SU-DHL-6 (cell line): ENCODE measurements at regions not wholly inside any gene's neighbourhood (a gene's known extent, or its start where the extent isn't known, plus 50 kb on each side); places are given as distances from the start of the nearest gene placed in this dataset.

Experiments
- EZH2phosphoT487 ChIP-seq: fragments of 200-600 bp; sonication (generic), shearing (Covaris generic); conservative IDR thresholded peaks from 2 replicates; pipeline ENCODE4 v1.6.1; 2018; ENCODE audit warnings: mild to moderate bottlenecking, antibody characterized with exemption, low read length, moderate library complexity, mixed read lengths
- TF ChIP-seq, protein P1 (sequence below): fragments of 200-600 bp; sonication (generic); IDR thresholded peaks from one replicate; pipeline ENCODE4 v1.5.1; 2017; ENCODE audit warnings: antibody characterized with exemption, mild to moderate bottlenecking, low read length, moderate library complexity; ENCODE audit not compliant: insufficient read depth, poor library complexity, severe bottlenecking

DNA sequence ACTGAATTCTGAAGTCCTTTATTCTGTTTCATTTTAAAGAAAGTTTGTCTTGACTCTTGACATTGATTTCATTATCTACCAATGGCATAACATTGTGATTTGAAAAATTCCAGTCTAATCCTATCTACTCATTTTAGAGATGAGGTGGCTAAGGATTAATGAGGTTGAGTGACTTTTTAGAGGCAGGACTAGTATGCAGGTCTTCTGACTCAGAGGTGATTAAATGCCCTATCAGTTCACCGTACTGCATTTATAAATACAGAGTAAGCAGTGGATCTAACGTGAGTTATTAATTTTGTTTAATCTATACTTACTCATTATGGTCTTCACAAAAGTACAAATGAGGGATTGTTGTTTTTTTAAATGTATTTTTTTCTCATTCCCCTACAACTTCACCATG lies 277.6 kb downstream of the PTBP2 start:
- TF ChIP-seq, protein P1, sequence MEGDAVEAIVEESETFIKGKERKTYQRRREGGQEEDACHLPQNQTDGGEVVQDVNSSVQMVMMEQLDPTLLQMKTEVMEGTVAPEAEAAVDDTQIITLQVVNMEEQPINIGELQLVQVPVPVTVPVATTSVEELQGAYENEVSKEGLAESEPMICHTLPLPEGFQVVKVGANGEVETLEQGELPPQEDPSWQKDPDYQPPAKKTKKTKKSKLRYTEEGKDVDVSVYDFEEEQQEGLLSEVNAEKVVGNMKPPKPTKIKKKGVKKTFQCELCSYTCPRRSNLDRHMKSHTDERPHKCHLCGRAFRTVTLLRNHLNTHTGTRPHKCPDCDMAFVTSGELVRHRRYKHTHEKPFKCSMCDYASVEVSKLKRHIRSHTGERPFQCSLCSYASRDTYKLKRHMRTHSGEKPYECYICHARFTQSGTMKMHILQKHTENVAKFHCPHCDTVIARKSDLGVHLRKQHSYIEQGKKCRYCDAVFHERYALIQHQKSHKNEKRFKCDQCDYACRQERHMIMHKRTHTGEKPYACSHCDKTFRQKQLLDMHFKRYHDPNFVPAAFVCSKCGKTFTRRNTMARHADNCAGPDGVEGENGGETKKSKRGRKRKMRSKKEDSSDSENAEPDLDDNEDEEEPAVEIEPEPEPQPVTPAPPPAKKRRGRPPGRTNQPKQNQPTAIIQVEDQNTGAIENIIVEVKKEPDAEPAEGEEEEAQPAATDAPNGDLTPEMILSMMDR, result no peak
- no peak for TF ChIP-seq EZH2phosphoT487
